GM18505 (cell line): ENCODE measurements at regions not wholly inside any gene's neighbourhood (a gene's known extent, or its start where the extent isn't known, plus 50 kb on each side); places are given as distances from the start of the nearest gene placed in this dataset.

Experiments used
- ATAC-seq: cut with Tn5 transposase; IDR thresholded peaks from one replicate; pipeline ENCODE4 v1.9.1; 2021; ENCODE audit not compliant: unreplicated experiment
- POLR2A ChIP-seq: IDR thresholded peaks from 4 replicates; pipeline ENCODE4 v1.6.1; 2011; ENCODE audit warnings: borderline replicate concordance; ENCODE audit not compliant: insufficient read depth, insufficient read length; ENCODE audit errors: extremely low read depth

GRCh38 chr17:71709271-71709890, 411.4 kb upstream of the SOX9 start:
- no peak for TF ChIP-seq POLR2A
- no peak for ATAC-seq

DNA sequence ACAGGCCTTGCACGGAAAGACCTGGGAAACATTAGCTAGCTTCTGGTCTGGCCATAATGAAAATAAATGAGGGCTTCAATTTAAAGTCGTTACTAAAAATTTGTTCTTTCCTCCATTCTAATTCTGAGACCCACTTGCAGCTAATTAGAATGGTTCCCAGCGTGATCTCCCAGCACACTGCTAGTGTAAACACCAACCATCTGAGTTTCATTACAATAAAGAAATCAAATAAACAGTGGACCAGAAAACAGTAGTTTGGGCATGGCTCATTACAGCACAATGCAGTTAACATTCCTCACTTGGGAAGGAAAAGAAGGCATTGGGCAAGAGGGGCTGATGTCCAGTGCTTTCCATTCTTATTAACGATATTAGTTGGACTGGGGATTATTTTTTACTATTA, 410.9 kb upstream of the SOX9 start:
- no peak for TF ChIP-seq POLR2A
- no peak for ATAC-seq

DNA sequence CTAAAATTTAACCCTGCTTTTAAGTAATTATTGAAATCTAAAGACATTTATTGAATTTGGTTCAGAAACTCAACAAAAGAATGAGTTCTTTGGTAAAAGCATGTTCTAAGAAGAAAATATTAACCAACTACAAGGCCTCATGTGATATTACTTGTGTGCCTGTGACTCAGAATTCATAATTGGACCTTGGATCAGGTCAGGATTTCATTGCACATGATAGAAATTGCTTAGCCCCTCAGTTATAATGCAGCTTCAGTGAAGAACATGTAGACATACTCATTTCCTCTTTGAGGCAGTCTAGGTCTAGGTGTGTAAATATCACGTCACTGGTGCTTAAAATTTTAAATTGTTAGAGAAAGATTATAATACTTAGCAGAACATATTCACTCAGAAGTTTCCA, 410.0 kb upstream of the SOX9 start:
- TF ChIP-seq POLR2A, result no peak
- ATAC-seq, result no peak

DNA sequence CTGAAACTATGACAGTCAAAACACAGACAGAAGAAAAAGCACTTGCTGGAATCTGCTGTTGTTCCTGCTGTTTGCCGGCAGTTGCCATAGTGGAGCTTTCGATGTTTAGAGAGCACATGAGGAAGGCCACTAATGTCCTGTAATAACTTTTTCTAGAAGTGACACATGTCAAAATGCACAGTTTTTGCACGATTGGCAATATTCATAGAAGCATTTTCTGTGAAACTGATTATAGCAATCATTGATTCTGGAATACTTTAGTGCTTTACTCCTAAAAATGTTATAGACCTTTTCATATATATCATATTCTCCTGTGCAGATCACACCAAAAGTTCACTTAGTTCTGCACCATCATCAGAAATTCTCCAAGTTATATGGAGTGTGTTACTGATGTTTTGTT, 407.0 kb upstream of the SOX9 start:
- no peak for TF ChIP-seq POLR2A
- no peak for ATAC-seq

- ATAC-seq, result no peak
Observed at GRCh38 chr17:71724339-71724738, 396.5 kb upstream of the SOX9 start.

DNA sequence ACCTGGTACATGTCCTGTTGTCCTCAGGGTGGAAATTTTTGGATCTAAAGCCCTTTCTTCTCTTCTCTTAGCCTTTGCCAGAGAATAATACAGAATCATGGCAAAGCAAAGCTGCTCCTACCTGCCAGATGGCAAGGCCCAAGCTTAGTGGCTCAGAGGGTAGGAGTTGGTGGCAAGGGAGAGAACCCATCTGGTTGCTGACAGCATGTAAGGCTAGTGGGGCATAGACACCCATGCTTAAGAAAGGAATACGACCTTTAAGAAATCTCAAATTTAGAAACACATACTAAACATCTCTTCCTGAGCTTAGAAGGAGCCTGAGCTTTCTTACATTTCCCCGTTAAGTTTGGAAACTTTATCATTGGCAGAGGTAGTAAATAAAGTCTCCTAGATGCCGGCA, 395.0 kb upstream of the SOX9 start:
- TF ChIP-seq POLR2A, result no peak
- no peak for ATAC-seq

More at GRCh38 chr17:71724339-71724738, 396.5 kb upstream of the SOX9 start:
- no peak for TF ChIP-seq POLR2A

DNA sequence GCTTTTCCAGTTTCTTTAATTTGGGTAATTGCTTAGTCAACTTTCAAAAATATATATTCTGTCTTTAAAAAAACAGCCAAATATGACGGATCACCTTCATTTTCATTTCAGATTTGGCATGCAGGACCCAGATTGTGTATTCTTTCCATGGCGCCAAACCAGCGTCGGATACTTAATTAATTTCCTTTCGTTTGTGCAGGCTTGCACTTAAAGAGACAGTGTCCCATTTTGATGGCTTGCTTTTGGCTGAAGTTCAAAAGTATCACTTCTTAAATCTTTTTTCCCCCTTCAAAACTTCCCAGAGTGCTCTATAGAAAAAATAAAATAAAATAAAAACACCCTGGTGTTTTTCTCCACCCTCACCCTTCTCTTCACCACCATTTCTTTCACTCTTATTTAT, 394.5 kb upstream of the SOX9 start:
- no peak for ATAC-seq
- TF ChIP-seq POLR2A, result no peak

- ATAC-seq, result no peak
- no peak for TF ChIP-seq POLR2A
Observed at GRCh38 chr17:71727292-71727691, 393.5 kb upstream of the SOX9 start.

GRCh38 chr17:71727723-71728122, 393.1 kb upstream of the SOX9 start:
- TF ChIP-seq POLR2A, result no peak
- ATAC-seq, result no peak

GRCh38 chr17:71730871-71731270, 389.9 kb upstream of the SOX9 start:
- TF ChIP-seq POLR2A, result no peak
- no peak for ATAC-seq

DNA sequence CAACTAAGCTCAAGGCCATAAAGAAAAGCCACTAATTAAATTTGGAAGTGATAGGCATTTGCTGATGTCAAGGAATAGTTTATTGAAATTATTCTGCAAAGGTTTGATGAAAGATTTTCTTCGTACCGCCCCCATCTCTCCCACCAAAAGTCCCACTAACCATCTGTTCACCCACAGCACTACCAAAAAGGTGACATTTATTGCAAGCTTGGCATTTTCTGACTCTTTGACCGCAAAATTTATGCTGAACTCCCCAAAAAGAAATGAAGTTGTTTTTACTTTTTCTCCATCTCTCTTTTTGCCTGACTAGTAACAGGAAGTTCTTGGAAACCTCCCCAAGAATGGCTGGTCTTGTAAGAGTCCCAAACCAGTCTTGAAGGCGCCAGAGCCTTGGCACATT, 384.9 kb upstream of the SOX9 start:
- no peak for ATAC-seq
- TF ChIP-seq POLR2A, result no peak

DNA sequence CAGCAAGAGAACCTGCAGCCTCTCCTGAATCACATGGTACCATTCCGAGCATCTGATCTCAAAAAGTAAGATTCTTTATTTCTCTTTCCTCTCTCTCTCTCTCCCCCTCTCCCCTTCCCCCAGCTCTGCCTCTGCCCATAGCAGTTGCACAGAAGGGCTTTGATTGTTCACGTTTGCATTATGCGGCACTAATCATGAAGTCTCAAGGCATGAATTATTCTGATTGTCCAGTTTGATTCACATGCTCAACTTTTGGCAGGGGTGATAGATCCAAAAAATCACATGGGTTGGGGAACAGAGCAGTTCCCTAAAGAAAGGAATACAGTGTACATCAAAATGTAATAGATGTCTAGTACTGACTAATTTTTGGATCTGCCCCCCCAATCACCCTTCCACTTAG, 380.0 kb upstream of the SOX9 start:
- TF ChIP-seq POLR2A, result no peak
- no peak for ATAC-seq

DNA sequence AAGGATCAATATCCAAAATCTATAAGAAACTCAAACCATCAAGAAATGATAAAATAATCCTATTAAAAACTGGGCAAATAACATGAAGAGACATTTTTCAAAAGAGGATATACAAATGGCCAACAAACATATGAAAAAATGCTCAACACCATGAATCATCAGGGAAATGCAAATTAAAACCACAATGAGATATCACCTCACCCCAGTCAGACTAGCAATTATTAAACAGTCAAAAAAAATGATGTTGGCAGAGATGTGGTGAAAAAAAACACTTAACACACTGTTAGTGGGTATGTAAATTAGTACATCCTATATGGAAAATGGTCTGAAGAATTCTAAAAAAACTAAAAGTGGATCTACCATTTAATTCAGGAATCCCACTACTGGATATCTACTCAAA, 379.0 kb upstream of the SOX9 start:
- TF ChIP-seq POLR2A, result no peak
- no peak for ATAC-seq

DNA sequence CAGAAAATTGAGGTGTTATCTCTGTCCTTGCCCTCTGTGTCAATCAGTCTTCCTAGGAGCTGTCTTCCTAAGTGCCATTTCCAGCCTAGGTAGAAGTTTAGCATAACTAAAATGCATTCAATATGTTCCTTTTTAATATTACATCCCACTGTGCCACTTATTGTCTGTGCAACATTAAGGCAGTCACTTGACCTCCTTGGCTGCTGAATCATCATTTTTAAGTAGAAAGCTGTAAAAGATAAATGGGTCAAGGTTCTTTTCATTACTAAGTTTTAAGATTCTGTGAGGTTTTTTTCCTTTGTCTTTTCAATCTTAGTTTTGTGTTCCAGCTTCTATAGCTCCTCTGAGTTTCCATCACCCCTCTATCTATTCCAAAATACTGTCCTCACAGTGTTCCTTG, 371.9 kb upstream of the SOX9 start:
- TF ChIP-seq POLR2A, result no peak
- no peak for ATAC-seq

- ATAC-seq, result no peak
- no peak for TF ChIP-seq POLR2A
Observed at GRCh38 chr17:71753070-71753469, 367.8 kb upstream of the SOX9 start.
